AG09319 (cell line): ENCODE measurements at regions not wholly inside any gene's neighbourhood (a gene's known extent, or its start where the extent isn't known, plus 50 kb on each side); places are given as distances from the start of the nearest gene placed in this dataset.

Experiments
- DNase-seq: peaks from one replicate; pipeline ENCODE4 v3.0.0-alpha.2; 2010; ENCODE audit warnings: low read depth; ENCODE audit errors: extremely low read depth
- CTCF ChIP-seq: IDR thresholded peaks from 2 replicates; pipeline ENCODE4 v1.5.1; 2011; ENCODE audit warnings: low read depth, mild to moderate bottlenecking, inconsistent platforms, low read length, moderate library complexity

GRCh38 chr5:135158314-135158697 lies 124.3 kb upstream of the PITX1 start:
- DNase-seq = no peak
- no peak for TF ChIP-seq CTCF

- TF ChIP-seq CTCF = no peak
- no peak for DNase-seq
Measured at GRCh38 chr5:135157421-135158313, 123.6 kb upstream of the PITX1 start.

- DNase-seq = no peak
- no peak for TF ChIP-seq CTCF
Measured at GRCh38 chr5:135156715-135157404, 122.8 kb upstream of the PITX1 start.

GRCh38 chr5:135156337-135156714 lies 122.3 kb upstream of the PITX1 start:
- no peak for TF ChIP-seq CTCF
- no peak for DNase-seq

GRCh38 chr5:135155616-135156214 lies 121.7 kb upstream of the PITX1 start:
- no peak for TF ChIP-seq CTCF
- DNase-seq = no peak

GRCh38 chr5:135154961-135155360 lies 120.9 kb upstream of the PITX1 start:
- TF ChIP-seq CTCF = no peak
- DNase-seq = no peak

- no peak for TF ChIP-seq CTCF
- DNase-seq = no peak
Measured at GRCh38 chr5:135154197-135154596, 120.2 kb upstream of the PITX1 start.
